HEK293T (cell line): ENCODE measurements at regions not wholly inside any gene's neighbourhood (a gene's known extent, or its start where the extent isn't known, plus 50 kb on each side); places are given as distances from the start of the nearest gene placed in this dataset.
"Not testable (repeated sequence)": the region's sequence is repeated elsewhere in the genome, so short reads cannot be mapped to it uniquely, and the experiment has no call there.

ENCODE experiments used
- CTCF ChIA-PET: fragments of 350-600 bp; formaldehyde crosslinking; extraction: SDS; loops from one replicate; lab custom pipeline; 2021; ENCODE audit warnings: antibody characterized with exemption, inconsistent platforms; lab: Yijun Ruan, JAX
- POLR2A ChIA-PET: fragments of 350-600 bp; formaldehyde crosslinking; extraction: SDS; loops from one replicate; lab custom pipeline; 2020; ENCODE audit warnings: antibody characterized with exemption, inconsistent platforms; lab: Yijun Ruan, JAX
- DNase-seq: peaks from one replicate; pipeline ENCODE4 v3.0.0; 2012; ENCODE audit warnings: mixed read lengths; ENCODE audit errors: extremely low spot score
- ARNT ChIP-seq: fragments of 450-650 bp; IDR thresholded peaks from 2 replicates; pipeline ENCODE4 v1.6.1; 2017; ENCODE audit warnings: mild to moderate bottlenecking
- BHLHE40 ChIP-seq: fragments of 450-650 bp; IDR thresholded peaks from 2 replicates; pipeline ENCODE4 v1.6.1; 2016; ENCODE audit warnings: mild to moderate bottlenecking, moderate library complexity, borderline replicate concordance
- CTBP1 ChIP-seq: fragments of 450-650 bp; IDR thresholded peaks from 2 replicates; pipeline ENCODE4 v1.6.1; 2016; ENCODE audit warnings: borderline replicate concordance
- ELF4 ChIP-seq: fragments of 450-650 bp; IDR thresholded peaks from 2 replicates; pipeline ENCODE4 v1.6.1; 2017; ENCODE audit warnings: antibody characterized with exemption
- FOXA1 ChIP-seq: fragments of 450-650 bp; IDR thresholded peaks from 2 replicates; pipeline ENCODE4 v1.6.1; 2016; ENCODE audit warnings: mild to moderate bottlenecking
- FOXK2 ChIP-seq: fragments of 450-650 bp; IDR thresholded peaks from 2 replicates; pipeline ENCODE4 v1.6.1; 2016; ENCODE audit warnings: mild to moderate bottlenecking
- FOXM1 ChIP-seq: fragments of 450-650 bp; IDR thresholded peaks from 2 replicates; pipeline ENCODE4 v1.6.1; 2017; ENCODE audit warnings: mild to moderate bottlenecking, borderline replicate concordance
- HDGF ChIP-seq: fragments of 450-650 bp; IDR thresholded peaks from 2 replicates; pipeline ENCODE4 v1.6.1; 2017; ENCODE audit warnings: antibody characterized with exemption, borderline replicate concordance
- L3MBTL2 ChIP-seq: fragments of 450-650 bp; conservative IDR thresholded peaks from 2 replicates; pipeline ENCODE4 v1.6.1; 2016; ENCODE audit warnings: mild to moderate bottlenecking
- LEF1 ChIP-seq: fragments of 450-650 bp; IDR thresholded peaks from 2 replicates; pipeline ENCODE4 v1.6.1; 2017; ENCODE audit warnings: mild to moderate bottlenecking, borderline replicate concordance
- NFRKB ChIP-seq: fragments of 450-650 bp; IDR thresholded peaks from 2 replicates; pipeline ENCODE4 v1.6.1; 2016; ENCODE audit warnings: mild to moderate bottlenecking, moderate library complexity
- PKNOX1 ChIP-seq: fragments of 450-650 bp; IDR thresholded peaks from 2 replicates; pipeline ENCODE4 v1.6.1; 2016
- SP1 ChIP-seq: fragments of 450-650 bp; IDR thresholded peaks from 2 replicates; pipeline ENCODE4 v1.6.1; 2017
- SUZ12 ChIP-seq: fragments of 450-650 bp; IDR thresholded peaks from 2 replicates; pipeline ENCODE4 v1.6.1; 2016; ENCODE audit warnings: mild to moderate bottlenecking
- TARDBP ChIP-seq: fragments of 450-650 bp; IDR thresholded peaks from 2 replicates; pipeline ENCODE4 v1.6.1; 2016
- ZNF384 ChIP-seq: fragments of 450-650 bp; IDR thresholded peaks from 2 replicates; pipeline ENCODE4 v1.6.1; 2016

DNA sequence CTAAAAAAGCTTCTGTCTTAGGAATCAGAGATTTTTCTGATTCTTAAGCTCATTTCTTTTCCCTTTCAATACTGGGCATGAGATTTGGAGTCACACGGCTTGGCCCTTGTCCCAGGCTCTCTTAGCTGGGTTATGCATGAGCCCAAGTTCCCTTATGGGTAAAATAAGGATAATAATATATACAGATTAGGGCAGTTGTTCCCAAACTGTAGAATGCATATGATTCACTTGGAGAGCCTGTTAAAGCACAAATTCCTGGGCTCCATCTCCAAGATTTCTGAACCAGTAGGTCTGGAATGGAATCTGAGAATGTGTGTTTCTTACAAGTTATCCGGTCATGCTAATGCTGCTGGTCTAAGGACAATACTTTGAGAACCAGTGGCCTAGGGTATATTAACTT lies 154.0 kb downstream of the REEP3 start:
- TF ChIP-seq HDGF = no peak
- no peak for TF ChIP-seq ZNF384
- no peak for TF ChIP-seq ARNT
- no peak for TF ChIP-seq LEF1
- TF ChIP-seq FOXK2 = no peak
- TF ChIP-seq NFRKB = no peak
- no peak for TF ChIP-seq FOXM1
- no peak for TF ChIP-seq PKNOX1
- TF ChIP-seq BHLHE40 = no peak
- TF ChIP-seq L3MBTL2 = no peak
- no peak for TF ChIP-seq TARDBP
- TF ChIP-seq FOXA1 = no peak
- no peak for DNase-seq
- CTCF ChIA-PET = no interaction called here
- POLR2A ChIA-PET = interaction anchor here (1.4 kb wide), 1 partner anchor 44 kb away, joined by 3 read pairs; no protein-coding TSS in a partner anchor

DNA sequence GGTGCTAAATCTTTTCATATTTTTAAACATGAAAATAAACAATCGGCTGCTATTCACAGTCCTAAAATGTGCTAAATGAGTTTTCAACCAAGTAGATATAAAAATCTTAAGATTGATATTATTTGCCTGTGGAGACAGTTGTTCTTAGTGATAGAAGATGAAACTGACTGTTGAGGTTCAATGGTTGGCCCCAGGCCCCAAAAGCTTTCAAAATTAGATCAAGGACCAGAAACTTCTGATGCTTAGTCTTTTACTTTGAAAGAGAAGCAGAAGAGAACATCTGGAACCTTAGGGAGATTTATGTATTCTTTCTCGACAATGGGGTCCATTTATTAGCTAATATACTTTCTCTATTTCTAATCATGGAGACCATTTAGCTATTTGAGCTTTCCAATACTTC lies 155.8 kb downstream of the REEP3 start:
- ChIA-PET POLR2A (no interaction called here), CTCF (interaction anchor here (0.6 kb wide), 1 partner anchor 583 kb away, joined by 3 read pairs; no protein-coding TSS in a partner anchor)
- no peak for TF ChIP-seq LEF1
- TF ChIP-seq CTBP1 = no peak
- no peak for TF ChIP-seq SP1
- TF ChIP-seq BHLHE40 = no peak
- no peak for TF ChIP-seq FOXK2
- TF ChIP-seq ZNF384 = no peak
- no peak for DNase-seq

DNA sequence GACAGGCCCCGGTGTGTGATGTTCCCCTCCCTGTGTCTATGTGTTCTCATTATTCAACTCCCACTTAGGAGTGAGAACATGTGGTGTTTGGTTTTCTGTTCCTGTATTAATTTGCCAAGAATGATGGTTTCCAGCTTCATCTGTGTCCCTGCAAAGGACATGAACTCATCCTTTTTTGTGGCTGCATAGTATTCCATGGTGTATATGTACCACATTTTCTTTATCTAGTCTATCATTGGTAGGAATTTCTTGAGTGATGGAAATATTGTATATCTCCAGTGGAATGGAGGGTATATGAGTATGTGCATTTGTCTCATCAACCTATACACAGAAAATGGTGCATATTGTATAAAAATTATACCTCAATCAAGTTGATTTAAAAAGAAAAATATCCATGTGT lies 159.3 kb downstream of the REEP3 start:
- DNase-seq, POLR2A ChIA-PET, CTCF ChIA-PET: not testable (repeated sequence)

DNA sequence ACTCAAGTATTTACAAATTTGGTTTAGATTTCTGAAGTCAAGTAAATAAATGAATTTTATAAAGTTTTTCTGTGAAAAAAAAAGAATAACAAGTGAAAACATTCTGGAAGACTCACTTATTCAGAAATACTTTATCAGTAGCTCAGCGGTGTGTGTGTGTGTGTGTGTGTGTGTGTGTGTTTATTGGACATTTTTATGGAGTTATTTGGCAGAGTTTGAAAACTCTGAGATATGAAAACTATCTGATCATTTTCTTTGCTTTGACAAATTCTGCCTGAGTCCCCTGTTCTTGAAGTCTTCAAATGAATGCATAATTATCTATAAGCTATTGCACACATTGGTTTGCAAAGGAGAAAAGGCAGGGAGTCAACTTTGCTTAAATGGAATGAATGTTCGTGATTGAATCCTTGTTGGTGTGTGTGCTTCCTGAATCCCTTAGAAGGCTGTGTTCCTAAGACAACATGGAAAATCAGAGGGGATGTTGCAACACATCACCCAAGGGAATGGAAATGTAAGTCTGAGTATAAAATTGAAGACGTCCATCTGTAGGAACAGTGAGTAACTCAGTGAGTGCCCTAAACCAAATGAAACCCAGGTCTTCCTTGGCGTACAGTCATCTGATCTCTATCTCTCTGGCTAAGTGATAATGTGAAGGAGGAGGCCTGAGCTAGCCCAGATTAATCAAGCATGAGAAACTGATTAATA lies 160.9 kb downstream of the REEP3 start:
- TF ChIP-seq TARDBP (no peak), SP1 (no peak), ZNF384 (no peak), HDGF (no peak), SUZ12 (no peak), PKNOX1 (no peak)
- CTCF ChIA-PET = no interaction called here
- DNase-seq = no peak
- POLR2A ChIA-PET = no interaction called here

DNA sequence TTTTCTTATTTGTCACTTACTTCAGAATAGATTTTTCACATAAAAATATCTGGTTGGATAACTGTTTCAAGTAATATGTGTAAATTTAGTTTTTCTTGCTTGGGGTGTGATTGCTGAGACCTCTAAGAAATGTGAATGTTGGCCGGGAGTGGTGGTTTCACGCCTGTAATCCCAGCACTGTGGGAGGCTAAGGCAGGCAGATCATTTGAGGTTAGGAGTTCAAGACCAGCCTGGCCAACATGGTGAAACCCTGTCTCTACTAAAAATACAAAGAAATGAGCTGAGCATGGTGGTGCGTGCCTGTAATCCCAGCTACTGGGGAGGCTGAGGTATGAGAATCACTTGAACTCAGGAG lies 161.5 kb downstream of the REEP3 start:
- CTCF ChIA-PET, DNase-seq, POLR2A ChIA-PET: not testable (repeated sequence)

GRCh38 chr10:63683223-63683622 lies 162.0 kb downstream of the REEP3 start:
- ChIA-PET POLR2A (interaction anchor here (0.9 kb wide), 1 partner anchor 53 kb away, joined by 4 read pairs; no protein-coding TSS in a partner anchor), CTCF (no interaction called here)
- TF ChIP-seq FOXM1 = no peak
- no peak for TF ChIP-seq PKNOX1
- TF ChIP-seq FOXA1 = no peak
- no peak for TF ChIP-seq FOXK2
- TF ChIP-seq SUZ12 = no peak

GRCh38 chr10:63683686-63684085 lies 162.5 kb downstream of the REEP3 start:
- ChIA-PET POLR2A (interaction anchor here (0.9 kb wide), 1 partner anchor 53 kb away, joined by 4 read pairs; no protein-coding TSS in a partner anchor), CTCF (no interaction called here)

More at GRCh38 chr10:63683223-63683622, 162.0 kb downstream of the REEP3 start:
- DNase-seq = no peak

More at GRCh38 chr10:63683686-63684085, 162.5 kb downstream of the REEP3 start:
- TF ChIP-seq NFRKB (no peak), L3MBTL2 (no peak), LEF1 (no peak), PKNOX1 (no peak), FOXK2 (no peak), FOXM1 (no peak), ELF4 (no peak), SUZ12 (no peak), BHLHE40 (no peak), FOXA1 (no peak), ZNF384 (no peak), HDGF (no peak), ARNT (no peak), TARDBP (no peak), CTBP1 (no peak), SP1 (no peak)
- no peak for DNase-seq
